ENCODE measurements at regions not wholly inside any gene's neighbourhood (a gene's known extent, or its start where the extent isn't known, plus 50 kb on each side); places are given as distances from the start of the nearest gene placed in this dataset.
"Not testable (repeated sequence)": the region's sequence is repeated elsewhere in the genome, so short reads cannot be mapped to it uniquely, and the experiment has no call there.

DNA sequence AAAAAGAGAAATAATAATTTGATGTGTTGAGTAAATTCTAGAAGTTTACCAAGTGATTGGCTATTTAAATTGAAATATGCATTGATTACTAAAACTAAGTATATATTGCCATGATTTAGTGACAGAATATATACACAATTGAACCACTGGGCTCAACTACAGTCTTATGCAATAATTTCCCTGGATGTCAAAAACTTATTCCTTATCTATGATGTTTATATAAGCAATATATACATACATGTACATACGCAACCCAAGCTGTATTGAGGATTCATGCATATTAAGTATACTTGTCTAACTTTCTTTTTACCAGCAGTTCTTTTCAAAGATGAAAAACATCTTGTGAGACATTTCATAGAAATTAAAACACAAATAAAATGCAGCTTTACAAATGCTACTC is 165.8 kb downstream of the ZIC4 start:
- no peak for DNase-seq (ENCODE audit: low read depth)

DNA sequence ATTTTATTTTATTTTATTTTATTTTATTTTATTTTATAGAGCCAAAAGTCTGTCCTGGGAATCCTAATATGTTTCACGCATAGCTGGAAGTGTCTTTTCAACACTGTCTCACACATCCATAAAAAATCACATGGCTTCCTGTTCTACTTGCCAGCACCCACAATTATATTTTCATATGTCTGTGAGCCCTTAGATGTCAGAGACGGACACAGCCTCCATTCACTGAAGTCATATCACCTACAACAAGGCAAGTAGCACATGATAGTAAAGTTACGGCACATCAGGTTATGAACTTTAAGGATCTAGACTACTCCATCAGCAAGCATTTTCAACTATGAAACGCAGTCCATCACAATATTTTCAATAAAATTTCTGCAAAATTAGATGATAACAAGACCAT is 168.4 kb downstream of the ZIC4 start:
- DNase-seq (ENCODE audit: low read depth) = no peak

DNA sequence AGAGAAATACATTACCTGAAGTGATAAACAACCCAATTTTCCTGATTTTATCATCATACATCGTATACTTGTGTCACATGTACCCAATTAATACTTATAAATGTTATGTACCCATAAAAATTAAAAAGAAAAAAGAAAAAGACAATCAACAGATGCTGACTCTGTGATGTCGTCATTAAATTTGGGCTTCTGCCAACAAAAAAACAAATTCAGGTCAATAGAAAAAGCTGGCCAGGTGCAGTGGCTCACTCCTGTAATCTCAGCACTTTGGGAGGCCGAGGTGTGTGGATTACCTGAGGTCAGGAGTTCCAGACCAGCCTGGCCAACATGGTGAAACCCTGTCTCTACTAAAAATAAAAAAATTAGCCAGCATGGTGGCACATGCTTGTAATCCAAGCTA is 174.4 kb downstream of the ZIC4 start:
- not testable (repeated sequence) for DNase-seq (ENCODE audit: low read depth)

DNA sequence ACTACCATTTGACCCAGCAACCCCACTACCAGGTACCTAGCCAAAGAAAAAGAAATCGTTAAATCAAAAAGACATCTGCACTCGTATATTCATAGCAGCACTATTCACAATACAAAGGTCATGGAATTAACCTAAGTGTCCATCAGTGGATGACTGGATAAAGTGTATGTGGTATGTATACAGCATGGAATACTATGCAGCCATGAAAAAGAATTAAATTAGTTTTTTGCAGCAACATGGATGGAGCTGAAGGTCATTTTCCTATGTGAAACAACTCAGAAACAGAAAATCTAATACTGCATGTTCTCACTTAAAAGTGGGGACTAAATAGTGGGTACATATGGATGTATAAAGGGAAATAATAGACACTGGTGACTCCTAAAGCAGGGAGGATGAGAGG is 175.2 kb downstream of the ZIC4 start:
- no peak for DNase-seq (ENCODE audit: low read depth)

DNA sequence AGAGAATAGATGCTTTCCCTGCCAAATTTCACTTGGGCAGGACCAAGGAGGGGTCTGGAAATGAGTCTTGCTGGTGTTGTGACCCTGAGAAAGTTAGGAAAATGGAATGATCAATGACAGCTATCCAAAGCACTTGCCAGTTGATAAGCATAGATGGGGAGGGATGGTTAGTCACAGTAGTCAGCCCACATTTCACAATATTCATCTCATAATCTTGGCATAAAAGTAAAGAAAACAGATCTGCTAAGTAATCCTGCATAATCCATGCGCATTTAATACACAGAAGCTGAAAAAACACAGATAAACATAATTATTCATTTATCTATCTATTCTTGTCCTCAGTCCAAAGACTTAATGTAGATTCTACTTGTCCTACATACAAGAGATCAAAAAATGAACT is 184.1 kb downstream of the ZIC4 start:
- DNase-seq (ENCODE audit: low read depth) = peak; percentile 1

DNA sequence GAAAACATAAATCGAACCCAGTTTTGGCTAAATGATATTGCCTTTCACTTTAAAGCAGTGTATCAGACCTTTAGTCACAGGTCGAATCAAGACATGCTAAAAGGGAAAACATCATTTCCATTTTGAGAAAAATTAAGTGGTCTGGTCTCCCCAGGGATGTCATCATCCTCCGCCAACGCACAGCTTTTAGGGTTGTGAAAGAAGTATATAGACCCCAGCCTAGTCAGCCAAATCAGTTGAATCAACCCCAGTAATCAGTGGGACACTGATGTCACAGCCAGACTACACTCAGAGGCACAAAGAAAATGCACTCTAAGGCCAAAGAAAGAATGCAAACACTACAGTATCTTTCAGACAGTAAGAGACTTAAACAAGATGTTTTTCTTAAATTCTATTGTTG is 187.4 kb downstream of the ZIC4 start:
- no peak for DNase-seq (ENCODE audit: low read depth)

DNA sequence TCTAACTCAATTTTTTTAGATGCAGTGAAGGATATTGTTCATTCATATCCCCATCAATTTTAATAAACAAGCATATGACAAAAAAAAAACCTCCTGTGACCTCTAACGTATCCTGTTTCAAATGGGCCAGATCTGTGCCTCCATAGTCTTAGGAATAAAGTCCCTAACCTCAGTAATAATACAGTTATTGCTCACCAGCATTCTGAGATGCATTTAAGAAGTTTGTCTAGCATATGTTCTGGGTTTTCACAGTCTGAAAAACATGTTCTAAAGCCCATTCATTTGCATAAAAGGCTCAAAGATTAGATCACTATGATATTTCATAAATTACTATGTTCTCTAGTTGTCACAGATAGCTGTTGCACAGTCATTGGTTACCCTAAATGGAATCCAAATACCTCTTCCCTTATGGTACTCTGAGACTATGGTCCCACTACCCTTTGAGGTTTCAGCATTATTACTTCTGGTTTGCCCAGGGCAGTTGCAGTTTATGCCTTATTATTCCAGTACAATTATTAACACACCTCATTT is 190.1 kb downstream of the ZIC4 start:
- no peak for DNase-seq (ENCODE audit: low read depth)

DNA sequence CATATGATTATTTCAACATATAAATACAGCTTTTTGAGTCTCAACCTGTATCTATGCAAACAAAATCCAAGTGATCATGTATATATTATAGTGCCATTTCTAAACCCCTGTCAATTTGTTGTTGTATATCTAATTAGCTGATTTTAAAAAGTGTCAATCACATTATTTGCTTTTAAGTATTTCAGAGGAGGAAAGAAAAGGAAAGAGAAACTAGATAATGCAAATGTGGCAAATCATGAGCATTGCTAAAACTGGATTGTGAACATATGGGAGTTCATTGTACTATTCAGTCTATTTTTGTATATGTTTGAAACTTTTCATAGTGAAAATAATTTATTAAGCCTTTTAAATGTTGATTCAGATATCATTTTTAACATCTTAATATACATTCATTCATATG is 190.7 kb downstream of the ZIC4 start:
- no peak for DNase-seq (ENCODE audit: low read depth)

DNA sequence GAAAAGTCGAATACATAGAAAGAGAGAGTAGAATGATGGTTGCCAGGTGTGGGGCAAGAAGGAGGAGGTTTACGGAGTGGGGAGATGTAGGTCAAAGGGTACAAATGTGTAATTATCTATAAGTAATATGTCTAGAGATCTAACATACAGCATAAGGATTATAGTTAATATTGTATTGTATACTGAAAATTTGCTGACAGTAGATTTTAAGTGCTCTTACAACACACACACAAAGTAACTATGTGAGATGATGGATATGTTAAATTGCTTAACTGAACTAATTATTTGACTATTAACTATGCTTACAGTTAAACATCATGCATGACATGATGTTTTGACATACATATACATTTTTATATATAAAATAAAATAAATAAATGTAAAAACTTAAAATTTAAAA is 192.7 kb downstream of the ZIC4 start:
- DNase-seq (ENCODE audit: low read depth) = no peak

DNA sequence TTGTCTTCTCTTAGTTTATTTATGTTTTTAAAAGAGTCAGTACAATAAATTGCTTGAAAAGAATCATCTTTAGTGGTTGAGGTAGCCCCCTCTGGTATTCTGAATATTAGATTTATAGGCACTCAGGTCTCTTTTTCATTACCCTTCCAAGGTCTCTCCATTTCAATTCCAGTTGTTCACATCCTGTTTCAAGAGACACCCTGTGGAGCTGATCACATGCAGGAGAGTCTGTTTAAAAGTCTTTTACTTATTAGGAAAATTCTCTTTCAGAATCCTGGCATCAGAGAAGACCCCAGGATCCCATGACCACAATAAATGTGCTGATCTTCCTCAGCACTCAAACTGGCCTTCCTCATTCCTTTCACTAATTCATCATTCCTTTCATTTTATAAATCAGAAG is 195.7 kb downstream of the ZIC4 start:
- no peak for DNase-seq (ENCODE audit: low read depth)

DNA sequence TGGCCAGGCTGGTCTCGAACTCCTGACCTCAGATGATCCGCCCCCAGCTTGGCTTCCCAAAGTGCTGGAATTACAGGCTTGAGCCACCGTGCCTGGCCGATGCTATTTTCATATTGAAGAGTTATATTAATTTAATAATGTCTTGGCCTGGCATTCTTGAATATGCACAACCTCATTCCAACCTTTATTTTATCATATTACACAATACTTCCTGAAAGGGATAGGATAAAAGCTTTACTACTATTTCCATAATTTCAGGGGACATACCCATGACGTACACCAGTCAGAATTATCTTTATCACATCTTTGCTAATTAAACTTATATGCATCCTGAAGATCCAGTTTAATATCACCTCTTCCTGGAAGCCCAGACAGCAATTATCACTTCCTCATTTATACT is 205.3 kb downstream of the ZIC4 start:
- no peak for DNase-seq (ENCODE audit: low read depth)

DNA sequence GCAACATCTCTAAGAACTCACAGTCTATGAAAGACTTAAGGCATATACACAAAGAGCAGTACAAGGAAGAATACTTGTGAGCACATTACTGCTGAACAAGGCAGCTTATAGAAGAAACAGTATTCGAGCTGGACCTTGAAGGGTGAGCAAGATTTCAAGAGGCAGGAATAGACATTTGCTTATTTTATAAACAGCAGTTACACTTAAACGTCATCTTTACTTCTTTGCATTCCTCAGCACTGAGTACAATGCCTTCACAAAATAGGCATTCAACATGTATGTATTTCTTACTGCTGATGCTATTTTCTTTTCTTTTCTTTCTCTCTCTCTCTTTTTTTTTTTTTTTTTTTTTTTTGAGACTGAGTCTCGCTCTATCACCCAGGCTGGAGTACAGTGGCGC is 205.8 kb downstream of the ZIC4 start:
- DNase-seq (ENCODE audit: low read depth) = peak; percentile 3

DNA sequence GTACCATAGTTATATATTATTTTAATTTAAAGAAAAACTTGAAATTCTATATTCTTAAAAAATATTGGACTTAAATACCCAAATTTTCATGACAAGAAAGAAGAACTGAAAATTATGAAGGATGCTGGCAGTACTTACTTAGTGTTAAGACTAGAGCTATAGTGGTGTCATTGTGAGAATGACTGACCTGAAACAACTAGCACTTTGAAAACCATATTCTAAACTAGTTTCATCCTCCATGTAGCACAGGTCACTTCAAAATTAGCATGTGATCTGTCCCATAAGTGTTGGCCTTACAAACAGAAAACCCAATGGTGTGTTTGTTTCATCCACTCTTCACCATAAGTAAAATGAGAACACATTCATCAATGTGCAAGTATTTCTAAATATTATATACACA is 208.6 kb downstream of the ZIC4 start:
- no peak for DNase-seq (ENCODE audit: low read depth)

DNA sequence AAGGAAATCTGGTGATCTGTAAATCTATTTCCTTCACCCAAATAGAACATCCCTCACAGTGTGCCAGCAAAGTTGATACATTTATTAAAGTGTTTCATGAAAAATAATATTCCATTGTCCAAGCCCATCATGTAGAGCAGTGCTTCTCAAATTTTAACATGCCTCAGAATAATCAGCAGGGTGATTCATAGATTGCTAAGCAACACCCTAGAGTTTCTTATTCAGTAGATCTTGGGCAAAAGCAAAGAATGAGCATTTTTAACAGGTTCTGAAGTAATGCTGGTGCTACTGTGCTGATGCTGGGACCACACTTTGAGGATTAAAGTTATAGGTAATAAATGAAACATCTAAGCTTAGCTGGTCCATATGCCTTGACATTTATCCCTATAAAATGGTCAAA is 210.5 kb downstream of the ZIC4 start:
- peak; percentile 4 for DNase-seq (ENCODE audit: low read depth)

DNA sequence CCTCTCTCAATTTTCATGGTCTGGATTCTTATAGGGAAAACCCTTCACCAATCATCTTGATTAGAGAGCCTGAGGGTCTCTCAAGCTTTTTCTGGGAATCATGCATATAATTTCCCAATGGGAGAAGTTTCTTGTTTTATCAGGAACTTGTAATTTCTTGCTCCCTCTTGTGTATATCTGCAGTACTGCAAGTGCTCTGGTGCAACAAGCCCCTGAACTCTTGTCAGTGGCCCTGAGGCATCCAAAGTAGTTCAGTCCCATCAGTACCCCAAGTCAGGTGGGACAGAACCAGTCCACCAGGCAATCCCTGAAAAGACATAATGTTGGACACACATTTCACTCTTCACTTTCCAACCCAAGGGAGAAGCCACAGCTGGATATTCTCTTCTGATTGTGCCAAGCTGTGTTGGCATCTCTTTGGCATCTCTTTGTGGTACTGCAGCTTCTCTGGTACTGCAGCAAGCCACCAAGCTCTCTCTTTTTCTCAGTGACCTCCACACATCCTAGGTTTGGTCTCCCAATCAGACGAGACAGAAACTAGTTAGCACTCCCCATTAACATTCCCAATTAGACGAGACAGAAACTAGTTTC is 214.5 kb downstream of the ZIC4 start:
- peak; percentile 64 for DNase-seq (ENCODE audit: low read depth)

DNA sequence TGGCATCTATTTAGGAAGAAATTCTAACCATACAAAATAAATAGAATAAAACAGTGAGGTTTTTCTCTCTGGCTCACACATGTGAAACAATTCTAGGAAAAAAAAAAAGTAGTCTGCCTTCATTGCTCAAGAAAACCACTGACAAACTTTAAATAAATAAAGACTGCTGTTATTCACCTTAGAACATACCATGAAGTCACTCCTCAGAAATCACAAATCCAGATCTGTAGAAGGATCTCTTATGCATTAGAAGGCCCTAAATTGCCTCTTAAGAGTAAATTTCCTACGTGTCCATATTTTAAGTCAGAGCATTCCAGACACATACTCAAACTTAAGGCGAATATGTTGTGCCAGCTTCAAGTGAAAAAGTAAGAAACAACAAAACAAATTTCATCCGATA is 217.3 kb downstream of the ZIC4 start:
- no peak for DNase-seq (ENCODE audit: low read depth)

DNA sequence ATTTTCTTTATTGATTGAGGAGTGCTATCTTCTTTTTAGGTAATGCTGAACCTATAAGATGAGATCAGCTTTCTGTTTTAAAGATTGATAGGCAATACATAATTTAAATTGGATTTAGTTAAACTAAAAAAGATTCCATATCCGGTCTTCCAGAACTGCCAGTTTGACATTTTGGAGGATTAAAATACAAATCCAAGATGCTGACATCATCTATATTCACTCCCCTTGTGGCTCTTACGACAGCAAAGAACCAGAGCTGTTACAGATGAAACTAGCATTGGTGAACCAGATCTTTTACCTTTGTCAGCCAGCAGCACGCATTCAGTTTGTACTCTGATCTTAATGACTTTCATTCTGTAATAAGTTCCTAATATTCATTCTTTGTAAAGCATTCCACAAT is 218.7 kb downstream of the ZIC4 start:
- DNase-seq (ENCODE audit: low read depth) = no peak

DNA sequence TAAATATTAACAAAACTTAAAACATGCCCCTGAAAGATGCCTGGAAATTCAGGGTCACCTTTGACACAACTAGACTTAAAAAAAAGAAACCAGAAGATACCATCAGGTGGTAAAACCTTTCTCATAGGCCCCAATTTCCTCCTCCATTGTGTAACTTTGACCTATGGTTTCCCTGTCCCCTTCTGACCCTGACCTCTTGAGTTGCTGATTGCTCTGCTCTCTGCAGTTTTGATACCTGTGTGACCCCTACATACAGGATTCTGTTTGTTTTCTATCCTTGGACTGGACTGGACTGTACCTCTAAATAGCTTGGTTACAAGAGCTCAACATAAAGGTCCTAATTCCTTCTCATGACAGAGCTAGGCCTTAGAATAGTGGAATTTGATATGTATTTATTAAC is 220.6 kb downstream of the ZIC4 start:
- DNase-seq (ENCODE audit: low read depth) = no peak

DNA sequence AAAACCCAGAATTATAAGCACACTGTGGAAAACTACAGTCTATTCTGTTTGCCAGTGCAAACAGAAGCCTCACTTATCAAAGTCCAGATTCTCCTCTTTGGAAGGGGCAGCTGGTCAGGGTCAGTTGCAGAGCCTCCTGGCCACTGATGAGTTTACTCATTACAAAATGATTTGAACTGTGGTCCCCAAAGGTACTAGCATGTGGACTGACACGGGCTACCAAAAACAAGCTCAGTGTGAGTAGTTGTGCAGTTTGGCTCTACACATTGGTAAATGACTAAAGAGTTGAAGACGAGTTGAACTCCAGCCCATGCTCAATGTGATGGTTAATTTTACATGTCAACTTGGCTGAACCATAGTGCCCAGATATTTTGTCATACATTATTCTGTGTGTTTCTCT is 221.5 kb downstream of the ZIC4 start:
- DNase-seq (ENCODE audit: low read depth) = no peak

DNA sequence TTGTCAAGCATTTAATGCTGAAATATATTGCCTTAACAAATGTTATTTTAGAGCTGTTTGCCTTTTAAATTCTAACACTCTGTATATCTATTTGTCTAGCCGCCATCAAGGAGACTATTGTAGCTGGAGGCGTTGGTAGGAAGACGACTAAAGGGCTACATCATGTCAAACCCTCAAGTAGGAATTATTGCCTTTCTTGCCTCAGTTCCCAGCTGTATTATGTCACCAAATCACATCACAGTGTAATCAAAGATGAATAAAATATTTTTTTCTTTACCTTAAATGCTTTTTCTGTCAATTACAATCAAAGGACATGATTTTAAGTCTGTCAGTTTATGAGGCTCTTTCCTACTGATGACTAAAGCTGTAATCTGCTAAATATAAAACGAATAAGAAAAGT is 233.1 kb downstream of the ZIC4 start:
- no peak for DNase-seq (ENCODE audit: low read depth)

DNA sequence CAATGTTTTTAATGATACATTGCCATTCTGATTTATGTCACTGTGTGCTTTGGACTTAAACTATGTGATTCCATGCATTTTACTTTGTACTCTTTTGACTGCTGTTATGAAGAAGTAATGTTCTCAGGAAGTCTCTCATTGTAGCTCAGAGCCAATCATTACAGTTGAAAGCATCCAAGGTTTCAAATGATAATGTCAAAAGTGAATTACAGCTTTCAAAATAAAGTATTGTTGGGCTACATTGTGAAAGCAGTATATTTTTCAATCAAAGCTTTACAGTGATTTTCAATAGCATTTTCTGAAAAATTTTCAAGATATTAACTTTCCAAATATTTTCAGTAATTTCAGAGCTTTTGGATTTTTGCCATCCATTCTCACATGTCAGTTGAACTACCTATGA is 243.6 kb downstream of the ZIC4 start:
- DNase-seq (ENCODE audit: low read depth) = no peak

DNA sequence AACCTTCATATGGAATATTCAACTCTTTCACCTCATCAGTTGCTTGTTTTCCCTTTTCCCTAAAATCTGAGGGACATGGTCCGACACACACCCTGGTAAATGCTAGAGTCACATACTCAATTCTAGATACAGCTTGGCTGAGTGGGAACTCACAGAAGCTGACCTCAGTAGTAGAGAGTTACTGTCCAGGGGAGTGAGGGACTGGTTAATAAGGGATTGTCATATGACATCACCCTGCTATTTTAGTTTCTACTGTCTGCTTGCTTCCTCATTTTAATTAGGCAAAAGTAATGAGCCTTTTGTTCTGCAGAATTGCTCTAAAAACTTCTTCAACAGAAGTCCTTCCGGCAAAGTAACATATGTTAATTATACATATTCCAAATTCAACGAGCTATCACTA is 244.5 kb downstream of the ZIC4 start:
- DNase-seq (ENCODE audit: low read depth) = no peak

DNA sequence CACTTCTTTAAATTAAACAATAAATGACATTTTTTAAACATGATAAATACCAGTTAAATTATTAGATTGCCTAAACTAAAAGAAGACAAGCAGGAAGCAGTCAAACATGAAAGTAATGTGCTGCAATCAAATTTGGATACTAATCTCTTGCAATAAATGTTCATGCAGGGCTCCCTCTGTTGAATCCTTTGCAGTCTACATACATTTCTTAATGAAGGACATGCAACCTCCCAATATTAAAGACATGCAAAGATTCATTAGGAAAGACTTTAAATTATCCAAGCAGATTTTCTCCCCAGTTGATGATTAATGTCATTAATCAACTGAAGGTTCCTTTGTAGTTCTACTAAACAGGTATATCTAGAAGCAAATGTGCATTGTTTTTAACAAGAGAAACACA is 245.4 kb downstream of the ZIC4 start:
- DNase-seq (ENCODE audit: low read depth) = no peak

DNA sequence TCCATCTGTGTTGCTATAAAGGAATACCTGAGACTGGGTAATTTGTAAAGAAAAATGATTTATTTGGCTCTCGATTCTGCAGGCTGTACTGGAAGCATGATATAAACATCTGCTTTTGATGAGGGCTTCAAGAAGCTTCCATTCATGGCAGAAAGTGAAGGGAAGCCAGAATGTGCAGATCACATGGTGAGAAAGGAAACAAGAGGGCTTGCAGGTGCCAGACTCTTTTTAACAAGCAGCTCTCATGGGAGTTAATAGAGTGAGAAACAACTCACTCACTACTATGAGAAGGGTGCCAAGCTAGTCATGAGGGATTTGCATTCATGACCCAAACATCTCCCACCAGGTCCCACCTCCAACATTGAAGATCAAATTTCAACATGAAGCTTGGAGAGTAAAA is 247.2 kb downstream of the ZIC4 start:
- no peak for DNase-seq (ENCODE audit: low read depth)

DNA sequence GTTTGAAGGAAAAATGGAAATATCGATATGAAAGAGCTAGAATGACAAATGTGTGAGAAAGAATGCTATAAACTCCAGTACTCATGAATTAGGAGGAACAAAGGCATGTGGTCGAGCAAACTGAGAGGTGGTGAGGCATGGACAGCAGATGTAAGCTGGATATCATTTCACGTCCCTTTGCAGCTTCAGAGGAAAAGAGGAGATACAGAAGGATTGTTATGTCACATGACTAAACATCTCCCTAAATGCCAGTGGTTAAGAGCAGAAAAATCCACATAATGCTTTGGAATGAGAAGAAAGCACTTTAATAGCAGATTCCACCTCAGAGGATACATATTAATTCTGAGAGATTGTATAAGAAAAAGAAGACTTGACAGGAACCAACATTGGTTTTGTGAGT is 248.7 kb downstream of the ZIC4 start:
- no peak for DNase-seq (ENCODE audit: low read depth)
